ENCODE measurements at regions not wholly inside any gene's neighbourhood (a gene's known extent, or its start where the extent isn't known, plus 50 kb on each side); places are given as distances from the start of the nearest gene placed in this dataset.

DNA sequence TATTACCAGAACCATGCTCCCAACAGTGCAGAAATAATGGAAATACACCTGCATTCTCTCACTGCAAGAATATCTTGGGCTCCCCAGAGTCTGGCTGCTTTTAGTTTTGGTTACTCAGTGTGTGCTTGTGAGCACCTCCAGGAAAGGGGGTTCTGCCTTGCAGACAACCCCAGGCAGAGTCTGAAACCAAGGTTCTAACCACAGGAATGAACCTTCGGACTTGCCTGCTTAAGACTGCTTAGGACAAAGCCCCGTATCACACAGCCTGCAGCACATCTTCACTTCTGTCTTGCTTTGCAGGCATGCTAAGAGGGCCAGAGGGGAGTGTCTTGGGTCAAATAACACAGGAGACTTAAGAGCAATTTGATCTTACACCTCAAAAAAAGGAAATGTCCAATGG lies 94.8 kb upstream of the SPATA31C2 start:
- no peak overlapping the region for H3K4me2 ChIP-seq (ENCODE audit: extremely low read depth, insufficient read depth, low read length)
- H3K79me2 ChIP-seq (ENCODE audit: control insufficient read depth, insufficient read depth, low read length) = no peaks in the 10 kb centered on the region
- no peak overlapping the region for H2AFZ ChIP-seq (ENCODE audit: low read length)
- H3K36me3 ChIP-seq (ENCODE audit: control insufficient read depth, insufficient read depth, low read length) = no peaks in the 10 kb centered on the region
- TF ChIP-seq, protein P1, sequence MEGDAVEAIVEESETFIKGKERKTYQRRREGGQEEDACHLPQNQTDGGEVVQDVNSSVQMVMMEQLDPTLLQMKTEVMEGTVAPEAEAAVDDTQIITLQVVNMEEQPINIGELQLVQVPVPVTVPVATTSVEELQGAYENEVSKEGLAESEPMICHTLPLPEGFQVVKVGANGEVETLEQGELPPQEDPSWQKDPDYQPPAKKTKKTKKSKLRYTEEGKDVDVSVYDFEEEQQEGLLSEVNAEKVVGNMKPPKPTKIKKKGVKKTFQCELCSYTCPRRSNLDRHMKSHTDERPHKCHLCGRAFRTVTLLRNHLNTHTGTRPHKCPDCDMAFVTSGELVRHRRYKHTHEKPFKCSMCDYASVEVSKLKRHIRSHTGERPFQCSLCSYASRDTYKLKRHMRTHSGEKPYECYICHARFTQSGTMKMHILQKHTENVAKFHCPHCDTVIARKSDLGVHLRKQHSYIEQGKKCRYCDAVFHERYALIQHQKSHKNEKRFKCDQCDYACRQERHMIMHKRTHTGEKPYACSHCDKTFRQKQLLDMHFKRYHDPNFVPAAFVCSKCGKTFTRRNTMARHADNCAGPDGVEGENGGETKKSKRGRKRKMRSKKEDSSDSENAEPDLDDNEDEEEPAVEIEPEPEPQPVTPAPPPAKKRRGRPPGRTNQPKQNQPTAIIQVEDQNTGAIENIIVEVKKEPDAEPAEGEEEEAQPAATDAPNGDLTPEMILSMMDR (conservative IDR thresholded peaks at IDR 0.05 in 1 of 2, IDR thresholded peaks at IDR 0.05 in 1 of 2; ENCODE audit: low read depth in 1 of 2, low read length in 2 of 2) = no peak
- no peak for TF ChIP-seq EZH2 (IDR thresholded peaks at IDR 0.05; ENCODE audit: low read length, missing control alignments)
- no peaks in the 10 kb centered on the region for H3K4me1 ChIP-seq (ENCODE audit: control insufficient read depth, extremely low read depth, insufficient read depth, low read length)
- no peaks in the 10 kb centered on the region for H3K27me3 ChIP-seq (ENCODE audit: control insufficient read depth, insufficient read depth, low read length)
- no peak overlapping the region for H3K9ac ChIP-seq (ENCODE audit: insufficient read depth, low read length)
- no peak overlapping the region for H3K4me3 ChIP-seq (replicated peaks in 1 of 4; ENCODE audit: control extremely low read depth in 1 of 4, insufficient read depth in 1 of 4, low read depth in 3 of 4, low read length in 4 of 4)
- no peaks in the 10 kb centered on the region for H4K20me1 ChIP-seq (ENCODE audit: control insufficient read depth, extremely low read depth, insufficient read depth, low read length)
- no peaks in the 10 kb centered on the region for H3K9me3 ChIP-seq (ENCODE audit: control insufficient read depth, insufficient read depth, low read depth, low read length)
- peak in 1 of 2 donors; percentile 53 for DNase-seq (ENCODE audit: low read depth in 2 of 2)
- H3K27ac ChIP-seq (ENCODE audit: insufficient read depth, low read length) = no peak overlapping the region

DNA sequence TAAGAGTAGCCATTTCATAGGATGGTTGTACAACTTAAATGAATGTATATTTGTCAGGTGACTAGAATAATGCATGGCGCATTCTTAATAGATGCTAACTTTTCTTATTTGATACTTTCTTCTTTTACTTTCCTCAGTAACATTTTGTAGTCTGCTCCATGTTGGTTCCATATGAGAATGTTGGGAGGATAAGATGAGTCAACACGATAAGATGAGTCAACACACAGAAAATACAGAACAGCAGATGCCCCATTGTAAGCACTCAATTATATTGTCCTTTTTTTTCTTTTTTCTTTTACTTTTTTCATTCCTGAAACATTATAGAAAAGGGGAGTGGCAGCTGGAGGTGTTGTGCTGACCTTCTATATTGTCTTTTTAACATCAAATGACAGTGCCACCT lies 92.3 kb upstream of the SPATA31C2 start:
- H3K4me3 ChIP-seq (replicated peaks in 1 of 4; ENCODE audit: control extremely low read depth in 1 of 4, insufficient read depth in 1 of 4, low read depth in 3 of 4, low read length in 4 of 4) = no peak overlapping the region
- no peaks in the 10 kb centered on the region for H3K27me3 ChIP-seq (ENCODE audit: control insufficient read depth, insufficient read depth, low read length)
- H3K36me3 ChIP-seq (ENCODE audit: control insufficient read depth, insufficient read depth, low read length) = no peaks in the 10 kb centered on the region
- no peaks in the 10 kb centered on the region for H3K4me1 ChIP-seq (ENCODE audit: control insufficient read depth, extremely low read depth, insufficient read depth, low read length)
- H3K9me3 ChIP-seq (ENCODE audit: control insufficient read depth, insufficient read depth, low read depth, low read length) = no peaks in the 10 kb centered on the region
- no peak overlapping the region for H3K27ac ChIP-seq (ENCODE audit: insufficient read depth, low read length)
- H3K9ac ChIP-seq (ENCODE audit: insufficient read depth, low read length) = no peak overlapping the region
- no peak overlapping the region for H3K4me2 ChIP-seq (ENCODE audit: extremely low read depth, insufficient read depth, low read length)
- TF ChIP-seq, protein P1 (conservative IDR thresholded peaks at IDR 0.05 in 1 of 2, IDR thresholded peaks at IDR 0.05 in 1 of 2; ENCODE audit: low read depth in 1 of 2, low read length in 2 of 2) = no peak
- TF ChIP-seq EZH2 (IDR thresholded peaks at IDR 0.05; ENCODE audit: low read length, missing control alignments) = no peak
- no peak overlapping the region for H2AFZ ChIP-seq (ENCODE audit: low read length)
- no peaks in the 10 kb centered on the region for H3K79me2 ChIP-seq (ENCODE audit: control insufficient read depth, insufficient read depth, low read length)
- peak in 1 of 2 donors; percentile 18 for DNase-seq (ENCODE audit: low read depth in 2 of 2)
- no peaks in the 10 kb centered on the region for H4K20me1 ChIP-seq (ENCODE audit: control insufficient read depth, extremely low read depth, insufficient read depth, low read length)

DNA sequence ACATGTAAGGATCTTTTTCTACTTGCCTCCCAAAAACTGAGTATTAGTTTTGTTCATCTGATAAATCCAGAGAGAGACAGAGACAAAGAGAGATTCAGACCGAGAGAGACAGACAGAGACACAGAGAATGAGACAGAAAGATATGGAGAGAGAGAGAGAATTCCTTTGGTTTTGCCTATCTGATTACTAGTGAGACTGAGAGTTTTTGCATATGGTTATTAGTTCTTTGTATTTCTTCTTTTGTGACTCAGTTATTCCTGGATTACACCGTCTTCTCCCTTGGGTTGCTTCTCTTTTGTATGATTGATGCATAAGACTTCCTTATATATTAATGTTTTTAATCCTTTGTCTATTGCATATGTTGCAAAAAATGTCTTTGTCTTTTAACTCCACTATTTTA lies 91.2 kb upstream of the SPATA31C2 start:
- Histone ChIP-seq H3K9me3 (ENCODE audit: control insufficient read depth, insufficient read depth, low read depth, low read length) (no peaks in the 10 kb centered on the region), H2AFZ (ENCODE audit: low read length) (no peak overlapping the region), H3K27ac (ENCODE audit: insufficient read depth, low read length) (no peak overlapping the region), H3K4me2 (ENCODE audit: extremely low read depth, insufficient read depth, low read length) (no peak overlapping the region), H3K79me2 (ENCODE audit: control insufficient read depth, insufficient read depth, low read length) (no peaks in the 10 kb centered on the region), H3K9ac (ENCODE audit: insufficient read depth, low read length) (no peak overlapping the region), H3K4me3 (replicated peaks in 1 of 4; ENCODE audit: control extremely low read depth in 1 of 4, insufficient read depth in 1 of 4, low read depth in 3 of 4, low read length in 4 of 4) (no peak overlapping the region), H3K4me1 (ENCODE audit: control insufficient read depth, extremely low read depth, insufficient read depth, low read length) (no peaks in the 10 kb centered on the region), H4K20me1 (ENCODE audit: control insufficient read depth, extremely low read depth, insufficient read depth, low read length) (no peaks in the 10 kb centered on the region), H3K36me3 (ENCODE audit: control insufficient read depth, insufficient read depth, low read length) (no peaks in the 10 kb centered on the region), H3K27me3 (ENCODE audit: control insufficient read depth, insufficient read depth, low read length) (no peaks in the 10 kb centered on the region)
- no peak for TF ChIP-seq EZH2 (IDR thresholded peaks at IDR 0.05; ENCODE audit: low read length, missing control alignments)
- TF ChIP-seq, protein P1 (conservative IDR thresholded peaks at IDR 0.05 in 1 of 2, IDR thresholded peaks at IDR 0.05 in 1 of 2; ENCODE audit: low read depth in 1 of 2, low read length in 2 of 2) = no peak
- no peak for DNase-seq (ENCODE audit: low read depth in 2 of 2)

Data from fibroblast of lung (primary cell).